ENCODE measurements at regions not wholly inside any gene's neighbourhood (a gene's known extent, or its start where the extent isn't known, plus 50 kb on each side); places are given as distances from the start of the nearest gene placed in this dataset.

GRCh38 chr16:50868577-50868976 is 126.7 kb downstream of the CYLD start:
- Histone ChIP-seq H3K23ac (ENCODE audit: insufficient read length) (no peak overlapping the region), H3K4ac (replicated peaks; ENCODE audit: insufficient read length, low read depth, low read length) (no peak overlapping the region), H3K27ac (ENCODE audit: low read depth, low read length) (no peak overlapping the region), H3K79me2 (ENCODE audit: control insufficient read depth in 1 of 2, insufficient read depth in 2 of 2, low read length in 2 of 2) (no peaks in the 10 kb centered on the region), H3K79me1 (ENCODE audit: low read depth, low read length) (no peaks in the 10 kb centered on the region), H2AK5ac (ENCODE audit: low read depth, low read length) (no peak overlapping the region), H4K5ac (ENCODE audit: insufficient read length, low read depth, low read length) (no peak overlapping the region), H2BK120ac (replicated peaks; ENCODE audit: low read depth, low read length) (no peak overlapping the region), H3K23me2 (ENCODE audit: low read depth, low read length) (no peaks in the 10 kb centered on the region), H3K9ac (replicated peaks in 1 of 4; ENCODE audit: extremely low read depth in 1 of 4, low read depth in 3 of 4, low read length in 3 of 4) (no peak overlapping the region), H3K4me1 (replicated peaks in 1 of 4; ENCODE audit: control insufficient read depth in 3 of 4, insufficient read depth in 4 of 4, low read length in 3 of 4) (no peaks in the 10 kb centered on the region), H2AFZ (ENCODE audit: low read length) (no peak overlapping the region), H3K36me3 (ENCODE audit: control insufficient read depth in 2 of 4, insufficient read depth in 4 of 4, low read length in 3 of 4) (no peaks in the 10 kb centered on the region), H2BK15ac (ENCODE audit: low read length) (no peak overlapping the region), H4K8ac (ENCODE audit: extremely low read depth, insufficient read depth, low read length) (no peak overlapping the region), H2BK12ac (ENCODE audit: low read depth, low read length) (no peak overlapping the region), H3K4me3 (ENCODE audit: extremely low read depth in 1 of 4, insufficient read depth in 2 of 4, low read depth in 3 of 4, low read length in 4 of 4) (no peak overlapping the region), H3K14ac (ENCODE audit: insufficient read length) (no peak overlapping the region), H2BK5ac (ENCODE audit: low read depth, low read length) (no peak overlapping the region), H2BK20ac (ENCODE audit: low read length) (no peak overlapping the region), H3K9me3 (ENCODE audit: insufficient read depth in 2 of 2, low read depth in 1 of 2, low read length in 1 of 2) (peaks cover 0 to 5% of the 10 kb centered on the region in 2 experiments; a peak in 1 of 4 replicates), H4K91ac (replicated peaks; ENCODE audit: insufficient read length, low read length) (no peak overlapping the region), H3K56ac (replicated peaks; ENCODE audit: insufficient read length, low read depth, low read length) (no peak overlapping the region), H3K18ac (ENCODE audit: extremely low read depth, low read length) (no peak overlapping the region), H3K27me3 (replicated peaks in 1 of 4; ENCODE audit: control insufficient read depth in 3 of 4, extremely low read depth in 1 of 4, insufficient read depth in 3 of 4, low read length in 3 of 4) (no peaks in the 10 kb centered on the region), H4K20me1 (replicated peaks in 1 of 2; ENCODE audit: control insufficient read depth in 1 of 2, insufficient read depth in 2 of 2, low read length in 2 of 2) (no peaks in the 10 kb centered on the region), H3K4me2 (ENCODE audit: insufficient read depth in 1 of 2, low read depth in 2 of 2, low read length in 2 of 2) (no peak overlapping the region)
- DNase-seq (ENCODE audit: low read depth in 1 of 2, low spot score in 2 of 2) (no peak), FAIRE-seq (no peak)
- ChIA-PET POLR2A (ENCODE audit: partially characterized antibody) (interaction anchor here (0.7 kb wide), 1 partner anchor 11 kb away, joined by 3 read pairs; no protein-coding TSS in a partner anchor), CTCF (ENCODE audit: partially characterized antibody) (interaction anchor here (0.7 kb wide), 1 partner anchor 52 kb away, joined by 3 read pairs; no protein-coding TSS in a partner anchor)
- TF ChIP-seq YY1 (IDR thresholded peaks at IDR 0.05; ENCODE audit: low read depth, low read length) (no peak), CHD2 (IDR thresholded peaks at IDR 0.05; ENCODE audit: low read length) (no peak), HDAC2 (IDR thresholded peaks at IDR 0.05; ENCODE audit: borderline replicate concordance in 1 of 2, low read depth in 2 of 2, low read length in 2 of 2) (no peak)
